ENCODE measurements at regions not wholly inside any gene's neighbourhood (a gene's known extent, or its start where the extent isn't known, plus 50 kb on each side); places are given as distances from the start of the nearest gene placed in this dataset.

GRCh38 chr1:29651246-29651645 lies 414.9 kb downstream of the PTPRU start:
- TF ChIP-seq YY1 (IDR thresholded peaks at IDR 0.05; ENCODE audit: insufficient read depth, insufficient read length): no peak
- no peak for TF ChIP-seq ZNF274 (IDR thresholded peaks at IDR 0.05; ENCODE audit: low read depth, low read length)

All from NT2/D1 (cell line).